SK-N-SH (cell line): ENCODE measurements at regions not wholly inside any gene's neighbourhood (a gene's known extent, or its start where the extent isn't known, plus 50 kb on each side); places are given as distances from the start of the nearest gene placed in this dataset.

Source experiments
- CTCF ChIA-PET: fragments of 300-600, 350-600 bp; formaldehyde crosslinking; extraction: SDS; loops from one replicate; lab custom pipeline; 2021; lab: Yijun Ruan, JAX
- POLR2A ChIA-PET: fragments of 350-600 bp; sonication (Branson Sonifier 250); formaldehyde crosslinking; extraction: SDS; loops from one replicate; lab custom pipeline; 2020; ENCODE audit warnings: antibody characterized with exemption, inconsistent platforms; lab: Yijun Ruan, JAX
- DNase-seq: peaks from one replicate; pipeline ENCODE4 v3.0.0; 2012
- H2AFZ ChIP-seq: fragments of 200-600 bp; sonication (generic); 2 replicates; pipeline ENCODE4 v1.8.1; 2016; ENCODE audit warnings: antibody characterized with exemption, mild to moderate bottlenecking, low read depth
- H3F3A ChIP-seq: fragments of 200-600 bp; sonication (generic); replicated peaks from 2 replicates; pipeline ENCODE3; 2016; ENCODE audit warnings: antibody characterized with exemption, mild to moderate bottlenecking; ENCODE audit not compliant: insufficient read depth
- H3K27ac ChIP-seq, 2 experiments: fragments of 200-500 bp in 1 of 2; fragments of 200-600 bp in 1 of 2; sonication (Bioruptor generic) in 1 of 2; sonication (generic), shearing (Covaris generic) in 1 of 2; 2 replicates each; pipeline versions ENCODE4 v1.5.1 to v1.6.1; 2014 to 2016; ENCODE audit warnings: low read depth in 2 of 2, inconsistent platforms in 1 of 2, low read length in 1 of 2, mild to moderate bottlenecking in 1 of 2, mixed read lengths in 1 of 2
- H3K27me3 ChIP-seq: fragments of 200-600 bp; sonication (generic), shearing (Covaris generic); 2 replicates; pipeline ENCODE4 v1.6.1; 2016; ENCODE audit warnings: mixed run types; ENCODE audit not compliant: insufficient read depth
- H3K36me3 ChIP-seq, 2 experiments: fragments of 200-500 bp in 1 of 2; fragments of 200-600 bp in 1 of 2; sonication (Bioruptor generic) in 1 of 2; sonication (generic) in 1 of 2; replicated peaks in 1 of 2; 2 replicates each; pipeline versions ENCODE3 to v1.5.1; 2014 to 2016; ENCODE audit warnings: low read length in 1 of 2, mild to moderate bottlenecking in 1 of 2; ENCODE audit not compliant: insufficient read depth in 2 of 2, control insufficient read depth in 1 of 2
- H3K4me1 ChIP-seq, 2 experiments: fragments of 200-500 bp in 1 of 2; fragments of 200-600 bp in 1 of 2; sonication (Bioruptor generic) in 1 of 2; sonication (generic), shearing (Covaris generic) in 1 of 2; 2 replicates each; pipeline versions ENCODE4 v1.5.1 to v1.6.1; 2014 to 2016; ENCODE audit warnings: low read depth in 1 of 2, low read length in 1 of 2, mixed run types in 1 of 2; ENCODE audit not compliant: insufficient read depth in 2 of 2, control insufficient read depth in 1 of 2
- H3K4me2 ChIP-seq: fragments of 200-600 bp; sonication (generic), shearing (Covaris generic); 2 replicates; pipeline ENCODE4 v1.6.1; 2017; ENCODE audit warnings: mixed run types
- H3K4me3 ChIP-seq, 2 experiments: fragments of 200-500 bp in 1 of 2; fragments of 200-600 bp in 1 of 2; sonication (Bioruptor generic) in 1 of 2; sonication (generic), shearing (Covaris generic) in 1 of 2; 2 replicates each; pipeline versions ENCODE4 v1.5.1 to v1.8.1; 2014 to 2016; ENCODE audit warnings: low read depth in 2 of 2, inconsistent platforms in 1 of 2, low read length in 1 of 2, mild to moderate bottlenecking in 1 of 2, mixed read lengths in 1 of 2, moderate library complexity in 1 of 2
- H3K79me2 ChIP-seq: fragments of 200-600 bp; sonication (generic); 2 replicates; pipeline ENCODE4 v1.8.1; 2017; ENCODE audit warnings: mild to moderate bottlenecking; ENCODE audit not compliant: insufficient read depth
- H3K9ac ChIP-seq: fragments of 200-600 bp; sonication (generic); 2 replicates; pipeline ENCODE4 v1.6.1; 2017; ENCODE audit warnings: mixed run types
- H3K9me2 ChIP-seq: fragments of 200-600 bp; sonication (generic); 2 replicates; pipeline ENCODE4 v1.6.1; 2017; ENCODE audit warnings: mixed run types
- H3K9me3 ChIP-seq: fragments of 200-600 bp; sonication (generic); 2 replicates; pipeline ENCODE4 v1.6.1; 2017; ENCODE audit warnings: mixed run types, mild to moderate bottlenecking, moderate library complexity
- H4K20me1 ChIP-seq: fragments of 200-600 bp; sonication (generic); 2 replicates; pipeline ENCODE4 v1.6.1; 2017; ENCODE audit warnings: mild to moderate bottlenecking, mixed run types; ENCODE audit not compliant: insufficient read depth
- CTCF ChIP-seq: fragments of 200-600 bp; sonication (generic); IDR thresholded peaks from 2 replicates; pipeline ENCODE4 v1.6.1; 2017; ENCODE audit warnings: antibody characterized with exemption, mild to moderate bottlenecking, moderate library complexity
- EP300 ChIP-seq, 2 experiments: IDR thresholded peaks; 2 replicates each; pipeline versions ENCODE4 v1.4.0 to v1.6.1; 2012; ENCODE audit warnings: borderline replicate concordance in 1 of 2, low read depth in 1 of 2, low read length in 1 of 2
- FOXJ3 ChIP-seq: sonication (generic); formaldehyde crosslinking; IDR thresholded peaks from 2 replicates; pipeline ENCODE4 v1.5.1; 2020; ENCODE audit warnings: mild to moderate bottlenecking, missing genetic modification reagents
- GATA2 ChIP-seq: sonication (generic); formaldehyde crosslinking; IDR thresholded peaks from 2 replicates; pipeline ENCODE4 v1.5.0; 2020; ENCODE audit warnings: mild to moderate bottlenecking, missing genetic modification reagents
- IRF3 ChIP-seq: fragments of 150-350 bp; IDR thresholded peaks from 2 replicates; pipeline ENCODE4 v1.6.1; 2016; ENCODE audit warnings: mild to moderate bottlenecking, low read depth, low read length
- MAX ChIP-seq: IDR thresholded peaks from 2 replicates; pipeline ENCODE4 v1.4.0; 2012; ENCODE audit warnings: low read depth
- NRF1 ChIP-seq: IDR thresholded peaks from 2 replicates; pipeline ENCODE4 v1.6.1; 2012; ENCODE audit warnings: low read depth, mild to moderate bottlenecking, low read length
- SMC3 ChIP-seq: IDR thresholded peaks from 2 replicates; pipeline ENCODE4 v1.6.1; 2012; ENCODE audit warnings: low read depth, low read length, improper control_type of control experiment
- USF1 ChIP-seq: IDR thresholded peaks from 2 replicates; pipeline ENCODE4 v1.4.0; 2012; ENCODE audit warnings: low read depth, borderline replicate concordance
- YY1 ChIP-seq: IDR thresholded peaks from 2 replicates; pipeline ENCODE4 v1.4.0; 2012; ENCODE audit warnings: low read depth, mild to moderate bottlenecking
- WGBS: methylation state at CpG from one replicate; pipeline ENCODE4 v1.1.6; 2017; ENCODE audit warnings: low lambda C conversion rate; 5-methylcytosine and 5-hydroxymethylcytosine counted together

- DNase-seq = no peak
- H3K27ac ChIP-seq = no peak overlapping the region
- no peaks in the 10 kb centered on the region for H3K9me2 ChIP-seq
- no peak overlapping the region for H3K4me3 ChIP-seq
- no peak for TF ChIP-seq MAX
- 0 out of 2 replicates have a peak, but pooled peaks have one; percentile 10 for TF ChIP-seq USF1
- ChIA-PET POLR2A (no interaction called here), CTCF (no interaction called here)
- no peak overlapping the region for H2AFZ ChIP-seq
- H3K4me1 ChIP-seq = no peaks in the 10 kb centered on the region; a peak in 1 of 4 replicates
- H3K27me3 ChIP-seq = no peaks in the 10 kb centered on the region
- no peaks in the 10 kb centered on the region for H3K79me2 ChIP-seq
- no peaks in the 10 kb centered on the region for H4K20me1 ChIP-seq
- H3K4me2 ChIP-seq = no peak overlapping the region
- H3F3A ChIP-seq = no peaks in the 10 kb centered on the region
- no peaks in the 10 kb centered on the region for H3K36me3 ChIP-seq
- WGBS = 47% methylated on average over 2 of the region's 2 CpGs
- no peak overlapping the region for H3K9ac ChIP-seq
- H3K9me3 ChIP-seq = no peaks in the 10 kb centered on the region
Observed at GRCh38 chr21:31490443-31490842, 146.4 kb upstream of the TIAM1 start.

- CTCF ChIA-PET = no interaction called here
- Histone ChIP-seq H3K4me1 (no peaks in the 10 kb centered on the region; a peak in 1 of 4 replicates), H3K4me3 (no peak overlapping the region), H3K27me3 (no peaks in the 10 kb centered on the region), H3K79me2 (no peaks in the 10 kb centered on the region), H3K27ac (no peak overlapping the region), H3K36me3 (no peaks in the 10 kb centered on the region), H3K9ac (no peak overlapping the region), H3K9me3 (no peaks in the 10 kb centered on the region), H4K20me1 (no peaks in the 10 kb centered on the region), H3K9me2 (no peaks in the 10 kb centered on the region), H3F3A (no peaks in the 10 kb centered on the region), H2AFZ (no peak overlapping the region), H3K4me2 (no peak overlapping the region)
- POLR2A ChIA-PET = no interaction called here
- DNase-seq = no peak
- no peak for TF ChIP-seq IRF3
- TF ChIP-seq EP300 (IDR thresholded peaks at IDR 0.05; ENCODE audit: borderline replicate concordance in 1 of 2, low read depth in 1 of 2, low read length in 1 of 2) = no peak
- no peak for TF ChIP-seq FOXJ3
- TF ChIP-seq YY1 = no peak
- no peak for TF ChIP-seq MAX
- TF ChIP-seq CTCF = no peak
- no peak for TF ChIP-seq NRF1
- no peak for TF ChIP-seq SMC3
- TF ChIP-seq GATA2 (CRISPR knock-in tag) = no peak
- WGBS = 82% methylated on average over 2 of the region's 2 CpGs
Observed at GRCh38 chr21:31489726-31490125, 145.7 kb upstream of the TIAM1 start.
